Spleen (tissue), 3 donors: ENCODE measurements at regions not wholly inside any gene's neighbourhood (a gene's known extent, or its start where the extent isn't known, plus 50 kb on each side); places are given as distances from the start of the nearest gene placed in this dataset.

Source experiments
- POLR2A ChIP-seq, 3 donors: fragments of 450-650 bp; IDR thresholded peaks; one replicate each; pipeline ENCODE4 v1.5.1; 2017; ENCODE audit warnings: antibody characterized with exemption in 3 of 3, mild to moderate bottlenecking in 1 of 3
- POLR2AphosphoS5 ChIP-seq, 3 donors: sonication (generic); formaldehyde crosslinking; IDR thresholded peaks; one replicate each; pipeline ENCODE4 v1.5.1; 2017; ENCODE audit warnings: antibody characterized with exemption in 3 of 3

DNA sequence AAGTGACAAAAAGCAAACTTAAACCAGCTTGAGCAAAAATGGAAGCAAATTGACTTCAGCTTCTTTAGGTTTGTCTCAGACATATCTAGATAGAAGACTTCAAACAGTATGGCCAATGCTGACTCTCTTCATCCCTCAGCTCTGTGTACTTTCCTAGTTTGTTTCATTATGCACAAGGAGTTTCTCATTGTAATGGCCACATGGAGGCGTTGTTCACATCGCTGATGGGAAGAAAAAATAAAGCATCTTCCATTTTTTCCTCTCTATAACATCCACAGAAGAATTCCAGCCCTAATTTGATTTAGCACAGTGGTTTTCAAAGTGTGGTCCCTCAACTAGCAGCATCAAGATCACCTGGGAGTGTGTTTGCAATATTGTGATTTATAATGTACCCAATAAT is 397.5 kb upstream of the PRKX start:
- TF ChIP-seq POLR2AphosphoS5 (IDR thresholded peaks at IDR 0.05) = no peak
- no peak for TF ChIP-seq POLR2A (IDR thresholded peaks at IDR 0.05)
